SH-SY5Y (cell line): ENCODE measurements at regions not wholly inside any gene's neighbourhood (a gene's known extent, or its start where the extent isn't known, plus 50 kb on each side); places are given as distances from the start of the nearest gene placed in this dataset.

Experiments
- GATA2 ChIP-seq: IDR thresholded peaks from 2 replicates; pipeline ENCODE4 v1.6.1; 2011; ENCODE audit warnings: mild to moderate bottlenecking, low read depth, low read length
- GATA3 ChIP-seq: IDR thresholded peaks from 2 replicates; pipeline ENCODE4 v1.6.1; 2011; ENCODE audit warnings: low read depth, mild to moderate bottlenecking, low read length, moderate library complexity

DNA sequence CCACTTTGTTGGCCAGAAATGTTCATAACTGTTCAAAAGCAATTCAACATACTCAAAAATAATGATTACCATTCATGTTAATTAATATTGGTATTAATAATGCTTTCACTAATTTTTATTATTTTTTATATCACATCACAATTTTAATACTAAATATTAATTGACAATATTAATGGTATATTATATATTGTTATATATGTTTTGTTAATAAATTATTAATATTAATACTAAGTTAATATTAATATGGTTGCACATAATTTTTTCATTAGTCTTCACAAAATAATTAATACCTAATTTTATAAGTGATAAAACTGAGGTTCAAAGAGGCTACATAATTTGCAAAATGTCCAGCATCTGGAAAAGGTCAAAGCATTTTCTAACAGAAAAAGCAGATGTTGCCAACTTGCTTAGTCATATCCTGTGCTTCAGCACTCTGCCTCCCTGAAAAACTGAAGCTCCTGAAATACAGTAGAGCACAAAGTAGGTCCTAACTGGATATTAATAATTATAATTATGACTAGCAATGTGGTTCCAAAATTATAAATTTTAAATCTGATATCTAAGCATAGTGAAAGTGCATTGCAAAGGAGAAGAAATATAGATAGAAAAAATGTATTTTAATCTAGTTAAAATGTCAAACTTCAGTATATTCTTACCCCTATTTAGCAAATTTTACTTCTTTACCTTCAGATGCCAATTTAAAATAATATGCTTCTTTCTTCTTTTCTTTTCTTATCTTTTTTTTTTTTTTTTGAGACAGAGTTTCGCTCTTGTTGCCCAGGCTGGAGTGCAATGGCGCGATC is 123.2 kb upstream of the TNFSF4 start:
- TF ChIP-seq GATA3 (no peak), GATA2 (no peak)
